Left lung (tissue), 4 donors: ENCODE measurements at regions not wholly inside any gene's neighbourhood (a gene's known extent, or its start where the extent isn't known, plus 50 kb on each side); places are given as distances from the start of the nearest gene placed in this dataset.

Experiments used
- ATAC-seq: fragments of 200-7000 bp; cut with Tn5 transposase; one replicate; pipeline ENCODE4 v1.9.1; 2020; ENCODE audit warnings: moderate library complexity
- DNase-seq, 4 donors: peaks; one replicate each; pipeline ENCODE4 v3.0.0-alpha.2; 2013 to 2020
- H3K27ac ChIP-seq, 2 donors: fragments of 200-600 bp; sonication (generic) in 1 of 2; one replicate each; pipeline versions ENCODE4 v1.5.0 to v1.8.0; 2020 to 2021
- H3K27me3 ChIP-seq, 2 donors: fragments of 200-600 bp; sonication (generic) in 1 of 2; one replicate each; pipeline versions ENCODE4 v1.5.0 to v1.8.0; 2020 to 2021
- H3K36me3 ChIP-seq, 2 donors: fragments of 200-600 bp; sonication (generic) in 1 of 2; one replicate each; pipeline versions ENCODE4 v1.5.0 to v1.8.0; 2020 to 2021
- H3K4me1 ChIP-seq, 2 donors: fragments of 200-600 bp; one replicate each; pipeline ENCODE4 v1.8.0; 2021
- H3K4me3 ChIP-seq, 2 donors: fragments of 200-600 bp; sonication (generic) in 1 of 2; one replicate each; pipeline versions ENCODE4 v1.5.0 to v1.8.0; 2020 to 2021; ENCODE audit warnings: mild to moderate bottlenecking in 1 of 2
- H3K9me3 ChIP-seq, 2 donors: fragments of 200-600 bp; sonication (generic) in 1 of 2; one replicate each; pipeline versions ENCODE4 v1.5.0 to v1.8.0; 2020 to 2021
- CTCF ChIP-seq, 2 donors: fragments of 200-600 bp; sonication (generic) in 1 of 2; IDR thresholded peaks; one replicate each; pipeline versions ENCODE4 v1.5.0 to v1.8.0; 2021; ENCODE audit warnings: antibody characterized with exemption in 2 of 2
- intact Hi-C, 2 donors: fragments of 100-400 bp; cut with DNase I; formaldehyde crosslinking; loops; one replicate each; pipeline versions ENCODE4 v1.11.2 to v1.14.2; 2022
- donor health status: DM: no; HTN: yes; CAD: no.
- donor health status: DM: no; HTN: no; CAD: no.

- Histone ChIP-seq H3K36me3 (no peaks in the 10 kb centered on the region), H3K4me3 (no peak overlapping the region), H3K27ac (no peak overlapping the region), H3K27me3 (no peaks in the 10 kb centered on the region), H3K4me1 (no peaks in the 10 kb centered on the region), H3K9me3 (no peaks in the 10 kb centered on the region)
- ATAC-seq (peak; percentile 17), DNase-seq (no peak)
- intact Hi-C loops = no loop called here
- no peak for TF ChIP-seq CTCF (IDR thresholded peaks at IDR 0.05)
Measured at GRCh38 chr3:182178488-182179200, 466.9 kb downstream of the SOX2 start.

- Histone ChIP-seq H3K27me3 (no peaks in the 10 kb centered on the region), H3K4me1 (no peaks in the 10 kb centered on the region), H3K36me3 (no peaks in the 10 kb centered on the region), H3K27ac (no peak overlapping the region), H3K9me3 (no peaks in the 10 kb centered on the region), H3K4me3 (no peak overlapping the region)
- no peak for TF ChIP-seq CTCF (IDR thresholded peaks at IDR 0.05)
- ATAC-seq (peak; percentile 93), DNase-seq (peak in 2 of 4 donors; percentile 11 to 52)
- intact Hi-C loops = no loop called here
Measured at GRCh38 chr3:182179631-182180030, 467.9 kb downstream of the SOX2 start.

GRCh38 chr3:182180654-182181385, 469.1 kb downstream of the SOX2 start:
- no peak overlapping the region for H3K27ac ChIP-seq
- no peak for TF ChIP-seq CTCF (IDR thresholded peaks at IDR 0.05)

GRCh38 chr3:182182531-182182968, 470.8 kb downstream of the SOX2 start:
- Histone ChIP-seq H3K4me1 (no peaks in the 10 kb centered on the region), H3K4me3 (no peak overlapping the region), H3K27me3 (no peaks in the 10 kb centered on the region), H3K36me3 (no peaks in the 10 kb centered on the region), H3K27ac (no peak overlapping the region), H3K9me3 (no peaks in the 10 kb centered on the region)
- no peak for DNase-seq
- ATAC-seq = no peak
- no peak for TF ChIP-seq CTCF (IDR thresholded peaks at IDR 0.05)
- intact Hi-C loops = no loop called here

More at GRCh38 chr3:182180654-182181385, 469.1 kb downstream of the SOX2 start:
- ATAC-seq (peak; percentile 27), DNase-seq (no peak)
- no peaks in the 10 kb centered on the region for H3K9me3 ChIP-seq
- no peaks in the 10 kb centered on the region for H3K27me3 ChIP-seq
- H3K36me3 ChIP-seq = no peaks in the 10 kb centered on the region
- intact Hi-C loops = no loop called here
- no peak overlapping the region for H3K4me3 ChIP-seq
- no peaks in the 10 kb centered on the region for H3K4me1 ChIP-seq

- Histone ChIP-seq H3K9me3 (no peaks in the 10 kb centered on the region), H3K4me3 (no peak overlapping the region), H3K27ac (no peak overlapping the region), H3K36me3 (no peaks in the 10 kb centered on the region), H3K4me1 (no peaks in the 10 kb centered on the region), H3K27me3 (no peaks in the 10 kb centered on the region)
- DNase-seq (no peak), ATAC-seq (no peak)
- intact Hi-C loops = no loop called here
- TF ChIP-seq CTCF (IDR thresholded peaks at IDR 0.05) = no peak
Measured at GRCh38 chr3:182183716-182184430, 472.1 kb downstream of the SOX2 start.
